Upper lobe of right lung (tissue), 1 donor: ENCODE measurements at regions not wholly inside any gene's neighbourhood (a gene's known extent, or its start where the extent isn't known, plus 50 kb on each side); places are given as distances from the start of the nearest gene placed in this dataset.
"Not testable (repeated sequence)": the region's sequence is repeated elsewhere in the genome, so short reads cannot be mapped to it uniquely, and the experiment has no call there.

Experiments
- ATAC-seq: fragments of 200-7000 bp; cut with Tn5 transposase; one replicate; pipeline ENCODE4 v1.9.1; 2020; ENCODE audit warnings: mild to moderate bottlenecking, moderate library complexity
- DNase-seq: peaks from one replicate; pipeline ENCODE4 v3.0.0-alpha.2; 2020
- H3K27ac ChIP-seq: fragments of 200-600 bp; one replicate; pipeline ENCODE4 v1.8.0; 2022
- H3K27me3 ChIP-seq: fragments of 200-600 bp; one replicate; pipeline ENCODE4 v1.8.0; 2022; ENCODE audit warnings: mild to moderate bottlenecking
- H3K36me3 ChIP-seq: fragments of 200-600 bp; one replicate; pipeline ENCODE4 v1.8.0; 2022
- H3K4me1 ChIP-seq: fragments of 200-600 bp; one replicate; pipeline ENCODE4 v1.8.0; 2022
- H3K4me3 ChIP-seq: fragments of 200-600 bp; one replicate; pipeline ENCODE4 v1.8.0; 2022; ENCODE audit warnings: mild to moderate bottlenecking
- H3K9me3 ChIP-seq: fragments of 200-600 bp; one replicate; pipeline ENCODE4 v1.8.0; 2022
- CTCF ChIP-seq: fragments of 200-600 bp; IDR thresholded peaks from one replicate; pipeline ENCODE4 v1.8.0; 2022; ENCODE audit warnings: antibody characterized with exemption
- intact Hi-C: fragments of 100-400 bp; cut with DNase I; formaldehyde crosslinking; loops from one replicate; pipeline ENCODE4 v1.11.0; 2022
- donor health status: DM: no; HTN: yes; CAD: no; lungs with severe emphysema.

DNA sequence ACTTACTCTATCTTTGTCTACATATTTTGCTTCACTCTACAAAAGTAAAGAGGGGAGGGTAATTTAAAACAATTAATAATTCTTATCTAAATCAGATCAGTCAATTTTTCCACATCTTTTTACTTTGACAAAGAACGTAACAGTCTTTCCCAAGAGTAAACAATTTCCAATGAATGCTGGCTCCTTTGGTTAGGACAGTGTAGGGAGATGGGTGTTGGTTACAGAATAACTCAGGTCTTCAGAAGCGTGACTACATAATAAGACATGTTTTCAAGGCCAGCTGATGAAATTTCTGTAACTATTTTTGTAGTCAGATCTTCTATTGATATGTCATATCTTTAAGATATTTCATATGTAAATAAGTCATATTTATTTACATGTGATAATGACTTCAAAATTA lies 183.0 kb upstream of the CAND1 start:
- ATAC-seq (no peak), DNase-seq (no peak)
- H3K27ac ChIP-seq, result no peak overlapping the region
- intact Hi-C loops, result no loop called here
- no peaks in the 10 kb centered on the region for H3K4me1 ChIP-seq
- H3K27me3 ChIP-seq, result no peaks in the 10 kb centered on the region
- H3K4me3 ChIP-seq, result no peak overlapping the region
- no peaks in the 10 kb centered on the region for H3K9me3 ChIP-seq
- no peak for TF ChIP-seq CTCF
- H3K36me3 ChIP-seq, result no peaks in the 10 kb centered on the region

GRCh38 chr12:67088401-67089118 lies 180.6 kb upstream of the CAND1 start:
- Histone ChIP-seq H3K4me1 (no peaks in the 10 kb centered on the region), H3K27ac (no peak overlapping the region), H3K27me3 (no peaks in the 10 kb centered on the region), H3K9me3 (no peaks in the 10 kb centered on the region), H3K4me3 (no peak overlapping the region), H3K36me3 (no peaks in the 10 kb centered on the region)
- DNase-seq (no peak), ATAC-seq (no peak)
- TF ChIP-seq CTCF, result no peak
- intact Hi-C loops, result no loop called here

- intact Hi-C loops, result no loop called here
- DNase-seq (no peak), ATAC-seq (no peak)
- H3K4me1 ChIP-seq, result no peaks in the 10 kb centered on the region
- H3K4me3 ChIP-seq, result no peak overlapping the region
- H3K9me3 ChIP-seq, result no peaks in the 10 kb centered on the region
- H3K27me3 ChIP-seq, result no peaks in the 10 kb centered on the region
- no peak for TF ChIP-seq CTCF
- no peak overlapping the region for H3K27ac ChIP-seq
- H3K36me3 ChIP-seq, result no peaks in the 10 kb centered on the region
These were observed 178.0 kb upstream of the CAND1 start for GRCh38 chr12:67091204-67091603.

- no peak for ATAC-seq
- DNase-seq, result no peak
- Histone ChIP-seq H3K27ac (no peak overlapping the region), H3K36me3 (no peaks in the 10 kb centered on the region), H3K27me3 (no peaks in the 10 kb centered on the region), H3K4me3 (no peak overlapping the region), H3K4me1 (no peaks in the 10 kb centered on the region), H3K9me3 (no peaks in the 10 kb centered on the region)
- no peak for TF ChIP-seq CTCF
- intact Hi-C loops, result no loop called here
These were observed 177.5 kb upstream of the CAND1 start for GRCh38 chr12:67091678-67092077.

- ATAC-seq, H3K27ac ChIP-seq, H3K4me1 ChIP-seq, H3K9me3 ChIP-seq, H3K4me3 ChIP-seq, H3K36me3 ChIP-seq, H3K27me3 ChIP-seq, intact Hi-C loops, DNase-seq: not testable (repeated sequence)
These were observed 176.2 kb upstream of the CAND1 start for GRCh38 chr12:67092934-67093333.

- no peaks in the 10 kb centered on the region for H3K9me3 ChIP-seq
These were observed 172.4 kb upstream of the CAND1 start for GRCh38 chr12:67096533-67097318.

More at GRCh38 chr12:67096533-67097318, 172.4 kb upstream of the CAND1 start:
- DNase-seq (no peak), ATAC-seq (no peak)
- no peak overlapping the region for H3K27ac ChIP-seq
- TF ChIP-seq CTCF, result no peak
- H3K27me3 ChIP-seq, result no peaks in the 10 kb centered on the region
- H3K4me1 ChIP-seq, result no peaks in the 10 kb centered on the region
- H3K36me3 ChIP-seq, result no peaks in the 10 kb centered on the region
- intact Hi-C loops, result no loop called here
- H3K4me3 ChIP-seq, result no peak overlapping the region
